ENCODE measurements at regions not wholly inside any gene's neighbourhood (a gene's known extent, or its start where the extent isn't known, plus 50 kb on each side); places are given as distances from the start of the nearest gene placed in this dataset.
"Not testable (repeated sequence)": the region's sequence is repeated elsewhere in the genome, so short reads cannot be mapped to it uniquely, and the experiment has no call there.

DNA sequence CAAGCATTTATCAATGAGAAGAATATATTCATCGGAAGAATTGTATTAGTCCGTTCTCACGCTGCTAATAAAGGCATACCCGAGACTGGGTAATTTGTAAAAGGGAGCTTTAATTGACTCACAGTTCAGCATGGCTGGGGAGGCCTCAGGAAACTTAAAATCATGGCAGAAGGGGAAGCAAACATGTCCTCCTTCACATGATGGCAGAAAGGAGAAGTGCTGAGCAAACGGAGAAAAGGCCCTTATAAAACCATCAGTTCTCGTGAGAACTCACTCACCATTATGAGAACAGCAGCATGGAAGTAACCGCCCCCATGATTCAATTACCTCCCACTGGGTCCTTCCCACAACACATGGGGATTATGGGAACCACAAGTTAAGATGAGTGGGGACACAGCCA lies 1688.2 kb downstream of the SPATA31A7 start:
- FAIRE-seq: not testable (repeated sequence)

DNA sequence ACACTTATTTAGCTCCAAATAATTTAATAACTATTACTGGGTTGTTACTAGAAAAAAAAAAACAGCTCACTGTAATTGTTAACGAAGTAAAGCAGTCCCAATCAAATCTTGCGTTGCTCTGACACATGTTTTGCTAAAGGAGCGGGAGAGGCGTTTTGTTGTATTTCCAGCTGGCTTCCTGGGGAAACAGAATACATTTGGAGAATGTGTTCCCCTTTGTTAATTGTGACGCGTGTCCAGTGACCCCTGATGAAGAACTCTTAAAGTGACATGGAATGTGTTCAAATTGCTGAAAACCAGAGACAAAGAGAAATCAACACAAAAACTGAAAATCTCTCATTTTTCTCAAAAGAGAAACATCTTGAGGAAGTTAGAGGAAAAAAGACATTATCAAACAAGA lies 1690.6 kb downstream of the SPATA31A7 start:
- H2BK120ac ChIP-seq (replicated peaks; ENCODE audit: low read depth, low read length); H3K4me2 ChIP-seq (ENCODE audit: insufficient read depth in 1 of 2, low read depth in 2 of 2, low read length in 2 of 2); H3K18ac ChIP-seq (ENCODE audit: extremely low read depth, low read length); H2BK12ac ChIP-seq (ENCODE audit: low read depth, low read length); H3K79me2 ChIP-seq (ENCODE audit: control insufficient read depth in 1 of 2, insufficient read depth in 2 of 2, low read length in 2 of 2); H2BK15ac ChIP-seq (ENCODE audit: low read length); POLR2A ChIA-PET (ENCODE audit: partially characterized antibody); H2BK20ac ChIP-seq (ENCODE audit: low read length); H3K4me1 ChIP-seq (replicated peaks in 1 of 4; ENCODE audit: control insufficient read depth in 3 of 4, insufficient read depth in 4 of 4, low read length in 3 of 4); H4K8ac ChIP-seq (ENCODE audit: extremely low read depth, insufficient read depth, low read length); CTCF ChIA-PET (ENCODE audit: partially characterized antibody); H4K20me1 ChIP-seq (replicated peaks in 1 of 2; ENCODE audit: control insufficient read depth in 1 of 2, insufficient read depth in 2 of 2, low read length in 2 of 2); H2BK5ac ChIP-seq (ENCODE audit: low read depth, low read length); H3K23ac ChIP-seq (ENCODE audit: insufficient read length); H4K5ac ChIP-seq (ENCODE audit: insufficient read length, low read depth, low read length); H3K9ac ChIP-seq (replicated peaks in 1 of 4; ENCODE audit: extremely low read depth in 1 of 4, low read depth in 3 of 4, low read length in 3 of 4); H3K56ac ChIP-seq (replicated peaks; ENCODE audit: insufficient read length, low read depth, low read length); H3K14ac ChIP-seq (ENCODE audit: insufficient read length); H4K91ac ChIP-seq (replicated peaks; ENCODE audit: insufficient read length, low read length); FAIRE-seq; H3K27ac ChIP-seq (ENCODE audit: low read depth, low read length); H3K9me3 ChIP-seq (ENCODE audit: insufficient read depth in 2 of 2, low read depth in 1 of 2, low read length in 1 of 2); H3K4me3 ChIP-seq (ENCODE audit: extremely low read depth in 1 of 4, insufficient read depth in 2 of 4, low read depth in 3 of 4, low read length in 4 of 4); H2AFZ ChIP-seq (ENCODE audit: low read length); H3K36me3 ChIP-seq (ENCODE audit: control insufficient read depth in 2 of 4, insufficient read depth in 4 of 4, low read length in 3 of 4); DNase-seq (ENCODE audit: low read depth in 1 of 2, low spot score in 2 of 2); H3K23me2 ChIP-seq (ENCODE audit: low read depth, low read length); H3K4ac ChIP-seq (replicated peaks; ENCODE audit: insufficient read length, low read depth, low read length); H3K79me1 ChIP-seq (ENCODE audit: low read depth, low read length); H3K27me3 ChIP-seq (replicated peaks in 1 of 4; ENCODE audit: control insufficient read depth in 3 of 4, extremely low read depth in 1 of 4, insufficient read depth in 3 of 4, low read length in 3 of 4); H2AK5ac ChIP-seq (ENCODE audit: low read depth, low read length): not testable (repeated sequence)
- 82% methylated on average over 6 of the region's 6 CpGs; no CpG with 5 or more reads in 1 of the 2 experiments for WGBS, 2 experiments (ENCODE audit: extremely low coverage in 1 of 2, insufficient coverage in 1 of 2, insufficient read length in 1 of 2, insufficient replicate concordance in 2 of 2, low coverage in 1 of 2, low lambda C conversion rate in 2 of 2, missing lambda C conversion rate in 1 of 2)

More for the DNA sequence above, 1688.2 kb downstream of the SPATA31A7 start:
- H3K23ac ChIP-seq (ENCODE audit: insufficient read length); H3K4me1 ChIP-seq (replicated peaks in 1 of 4; ENCODE audit: control insufficient read depth in 3 of 4, insufficient read depth in 4 of 4, low read length in 3 of 4); H3K27me3 ChIP-seq (replicated peaks in 1 of 4; ENCODE audit: control insufficient read depth in 3 of 4, extremely low read depth in 1 of 4, insufficient read depth in 3 of 4, low read length in 3 of 4); H2BK15ac ChIP-seq (ENCODE audit: low read length); H3K79me2 ChIP-seq (ENCODE audit: control insufficient read depth in 1 of 2, insufficient read depth in 2 of 2, low read length in 2 of 2); H3K18ac ChIP-seq (ENCODE audit: extremely low read depth, low read length); H3K56ac ChIP-seq (replicated peaks; ENCODE audit: insufficient read length, low read depth, low read length); H2BK12ac ChIP-seq (ENCODE audit: low read depth, low read length); H3K36me3 ChIP-seq (ENCODE audit: control insufficient read depth in 2 of 4, insufficient read depth in 4 of 4, low read length in 3 of 4); H3K4me2 ChIP-seq (ENCODE audit: insufficient read depth in 1 of 2, low read depth in 2 of 2, low read length in 2 of 2); H2BK5ac ChIP-seq (ENCODE audit: low read depth, low read length); H3K79me1 ChIP-seq (ENCODE audit: low read depth, low read length); H2AK5ac ChIP-seq (ENCODE audit: low read depth, low read length); H4K20me1 ChIP-seq (replicated peaks in 1 of 2; ENCODE audit: control insufficient read depth in 1 of 2, insufficient read depth in 2 of 2, low read length in 2 of 2); H4K8ac ChIP-seq (ENCODE audit: extremely low read depth, insufficient read depth, low read length); H3K9ac ChIP-seq (replicated peaks in 1 of 4; ENCODE audit: extremely low read depth in 1 of 4, low read depth in 3 of 4, low read length in 3 of 4); DNase-seq (ENCODE audit: low read depth in 1 of 2, low spot score in 2 of 2); H4K91ac ChIP-seq (replicated peaks; ENCODE audit: insufficient read length, low read length); H2BK20ac ChIP-seq (ENCODE audit: low read length); H2AFZ ChIP-seq (ENCODE audit: low read length); H3K27ac ChIP-seq (ENCODE audit: low read depth, low read length); H3K9me3 ChIP-seq (ENCODE audit: insufficient read depth in 2 of 2, low read depth in 1 of 2, low read length in 1 of 2); H2BK120ac ChIP-seq (replicated peaks; ENCODE audit: low read depth, low read length); POLR2A ChIA-PET (ENCODE audit: partially characterized antibody); CTCF ChIA-PET (ENCODE audit: partially characterized antibody); H3K4ac ChIP-seq (replicated peaks; ENCODE audit: insufficient read length, low read depth, low read length); H3K23me2 ChIP-seq (ENCODE audit: low read depth, low read length); H4K5ac ChIP-seq (ENCODE audit: insufficient read length, low read depth, low read length); H3K14ac ChIP-seq (ENCODE audit: insufficient read length); H3K4me3 ChIP-seq (ENCODE audit: extremely low read depth in 1 of 4, insufficient read depth in 2 of 4, low read depth in 3 of 4, low read length in 4 of 4): not testable (repeated sequence)
- 71% methylated on average over 7 of the region's 7 CpGs; no CpG with 5 or more reads in 1 of the 2 experiments for WGBS, 2 experiments (ENCODE audit: extremely low coverage in 1 of 2, insufficient coverage in 1 of 2, insufficient read length in 1 of 2, insufficient replicate concordance in 2 of 2, low coverage in 1 of 2, low lambda C conversion rate in 2 of 2, missing lambda C conversion rate in 1 of 2)
